WTC11 (cell line): ENCODE measurements at regions not wholly inside any gene's neighbourhood (a gene's known extent, or its start where the extent isn't known, plus 50 kb on each side); places are given as distances from the start of the nearest gene placed in this dataset.

ENCODE experiments used
- ATAC-seq: fragments of 200-7000 bp; cut with Tn5 transposase; 2 replicates; pipeline ENCODE4 v1.10.0; 2021; ENCODE audit warnings: mild to moderate bottlenecking, moderate library complexity
- CTCF ChIA-PET: fragments of 300-600 bp; sonication (Branson Sonifier 250); formaldehyde crosslinking; loops from one replicate; lab custom pipeline; 2021; ENCODE audit warnings: antibody characterized with exemption; lab: Charles Lee
- POLR2A ChIA-PET: fragments of 350-600 bp; sonication (Branson Sonifier 250); formaldehyde crosslinking; loops from one replicate; lab custom pipeline; 2021; ENCODE audit warnings: antibody characterized with exemption; lab: Charles Lee
- DNase-seq: peaks from one replicate; pipeline ENCODE4 v3.0.0; 2021; ENCODE audit warnings: low spot score
- H3K27ac Mint-ChIP-seq: 2 replicates; pipeline ENCODE4 v1.8.0; 2021; ENCODE audit warnings: mixed read lengths
- H3K27me3 Mint-ChIP-seq: 2 replicates; pipeline ENCODE4 v1.8.0; 2021; ENCODE audit warnings: low read depth, mild to moderate bottlenecking, moderate library complexity, mixed read lengths
- H3K36me3 Mint-ChIP-seq: 2 replicates; pipeline ENCODE4 v1.8.0; 2021; ENCODE audit warnings: mixed read lengths
- H3K4me1 Mint-ChIP-seq: 2 replicates; pipeline ENCODE4 v1.8.0; 2022; ENCODE audit warnings: mixed read lengths
- H3K4me3 Mint-ChIP-seq: 2 replicates; pipeline ENCODE4 v1.8.0; 2021; ENCODE audit warnings: mild to moderate bottlenecking, moderate library complexity, mixed read lengths
- H3K9me3 Mint-ChIP-seq: 2 replicates; pipeline ENCODE4 v1.8.0; 2021; ENCODE audit warnings: mixed read lengths
- ATF3 ChIP-seq: sonication (generic); formaldehyde crosslinking; conservative IDR thresholded peaks from 2 replicates; pipeline ENCODE4 v1.8.1; 2022; ENCODE audit warnings: mild to moderate bottlenecking, missing genetic modification reagents
- CDX4 ChIP-seq: fragments of 250-450 bp; sonication (Bioruptor Pico); IDR thresholded peaks from 2 replicates; pipeline ENCODE4 v1.9.0; 2021; ENCODE audit warnings: moderate library complexity, mild to moderate bottlenecking, inconsistent platforms, borderline replicate concordance
- ELF4 ChIP-seq: sonication (generic); formaldehyde crosslinking; IDR thresholded peaks from 2 replicates; pipeline ENCODE4 v1.8.1; 2022; ENCODE audit warnings: low read depth, mild to moderate bottlenecking, moderate library complexity, missing genetic modification reagents
- MLX ChIP-seq: sonication (generic); formaldehyde crosslinking; IDR thresholded peaks from 2 replicates; pipeline ENCODE4 v1.8.1; 2023; ENCODE audit warnings: mild to moderate bottlenecking, missing genetic modification reagents, moderate library complexity
- OVOL2 ChIP-seq: fragments of 250-450 bp; sonication (Bioruptor Pico); IDR thresholded peaks from 2 replicates; pipeline ENCODE4 v1.9.0; 2021; ENCODE audit warnings: mild to moderate bottlenecking, borderline replicate concordance
- TP53 ChIP-seq: sonication (generic); formaldehyde crosslinking; IDR thresholded peaks from 2 replicates; pipeline ENCODE4 v1.8.1; 2023; ENCODE audit warnings: mild to moderate bottlenecking, missing genetic modification reagents
- ZBTB21 ChIP-seq: sonication (generic); formaldehyde crosslinking; IDR thresholded peaks from 2 replicates; pipeline ENCODE4 v1.8.1; 2023; ENCODE audit warnings: mild to moderate bottlenecking, missing genetic modification reagents, borderline replicate concordance
- TF ChIP-seq, protein P1 (sequence below): sonication (generic); formaldehyde crosslinking; IDR thresholded peaks from 2 replicates; pipeline ENCODE4 v1.8.1; 2022; ENCODE audit warnings: mild to moderate bottlenecking, moderate library complexity, missing genetic modification reagents
- TF ChIP-seq, protein P2 (sequence below): sonication (generic); formaldehyde crosslinking; IDR thresholded peaks from 2 replicates; pipeline ENCODE4 v1.8.1; 2022; ENCODE audit warnings: low read depth, missing genetic modification reagents, borderline replicate concordance
- TF ChIP-seq, protein P3 (sequence below): fragments of 250-450 bp; sonication (Bioruptor Pico); IDR thresholded peaks from 2 replicates; pipeline ENCODE4 v1.9.0; 2021; ENCODE audit warnings: mild to moderate bottlenecking, borderline replicate concordance
- TF ChIP-seq, protein P4 (sequence below): sonication (generic); formaldehyde crosslinking; IDR thresholded peaks from 2 replicates; pipeline ENCODE4 v1.8.1; 2023; ENCODE audit warnings: mild to moderate bottlenecking, missing genetic modification reagents, borderline replicate concordance
- TF ChIP-seq, protein P5 (sequence below): sonication (generic); formaldehyde crosslinking; IDR thresholded peaks from 2 replicates; pipeline ENCODE4 v1.8.0; 2022; ENCODE audit warnings: mild to moderate bottlenecking, missing genetic modification reagents
- TF ChIP-seq, protein P6 (sequence below): fragments of 250-450 bp; sonication (Bioruptor Pico); IDR thresholded peaks from 2 replicates; pipeline ENCODE4 v2.1.2; 2022; ENCODE audit warnings: mild to moderate bottlenecking, moderate library complexity

DNA sequence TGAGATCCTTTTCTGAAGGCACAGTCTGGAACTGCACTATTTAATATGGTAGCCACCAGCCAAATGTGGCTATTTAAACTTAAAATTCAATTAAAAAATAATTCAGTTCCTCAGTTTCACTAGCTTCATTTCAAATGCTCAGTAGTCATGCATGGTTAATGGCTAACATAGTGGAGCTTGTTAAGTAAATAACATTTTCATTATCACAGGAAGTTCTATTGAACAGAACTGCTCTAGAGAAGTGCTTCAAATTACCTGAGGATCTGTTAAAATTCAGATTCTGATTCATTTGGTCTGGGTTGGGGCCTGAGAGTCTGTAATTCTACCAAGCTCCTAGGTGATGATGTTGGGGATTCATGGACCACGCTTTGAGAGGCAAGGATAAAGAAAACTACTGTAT, 109.6 kb upstream of the THRB start (continued):
- TF ChIP-seq, protein P1, sequence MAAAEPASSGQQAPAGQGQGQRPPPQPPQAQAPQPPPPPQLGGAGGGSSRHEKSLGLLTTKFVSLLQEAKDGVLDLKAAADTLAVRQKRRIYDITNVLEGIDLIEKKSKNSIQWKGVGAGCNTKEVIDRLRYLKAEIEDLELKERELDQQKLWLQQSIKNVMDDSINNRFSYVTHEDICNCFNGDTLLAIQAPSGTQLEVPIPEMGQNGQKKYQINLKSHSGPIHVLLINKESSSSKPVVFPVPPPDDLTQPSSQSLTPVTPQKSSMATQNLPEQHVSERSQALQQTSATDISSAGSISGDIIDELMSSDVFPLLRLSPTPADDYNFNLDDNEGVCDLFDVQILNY (CRISPR knock-in tag): no peak
- TF ChIP-seq, protein P2, sequence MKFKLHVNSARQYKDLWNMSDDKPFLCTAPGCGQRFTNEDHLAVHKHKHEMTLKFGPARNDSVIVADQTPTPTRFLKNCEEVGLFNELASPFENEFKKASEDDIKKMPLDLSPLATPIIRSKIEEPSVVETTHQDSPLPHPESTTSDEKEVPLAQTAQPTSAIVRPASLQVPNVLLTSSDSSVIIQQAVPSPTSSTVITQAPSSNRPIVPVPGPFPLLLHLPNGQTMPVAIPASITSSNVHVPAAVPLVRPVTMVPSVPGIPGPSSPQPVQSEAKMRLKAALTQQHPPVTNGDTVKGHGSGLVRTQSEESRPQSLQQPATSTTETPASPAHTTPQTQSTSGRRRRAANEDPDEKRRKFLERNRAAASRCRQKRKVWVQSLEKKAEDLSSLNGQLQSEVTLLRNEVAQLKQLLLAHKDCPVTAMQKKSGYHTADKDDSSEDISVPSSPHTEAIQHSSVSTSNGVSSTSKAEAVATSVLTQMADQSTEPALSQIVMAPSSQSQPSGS (CRISPR knock-in tag): no peak
- TF ChIP-seq, protein P3, sequence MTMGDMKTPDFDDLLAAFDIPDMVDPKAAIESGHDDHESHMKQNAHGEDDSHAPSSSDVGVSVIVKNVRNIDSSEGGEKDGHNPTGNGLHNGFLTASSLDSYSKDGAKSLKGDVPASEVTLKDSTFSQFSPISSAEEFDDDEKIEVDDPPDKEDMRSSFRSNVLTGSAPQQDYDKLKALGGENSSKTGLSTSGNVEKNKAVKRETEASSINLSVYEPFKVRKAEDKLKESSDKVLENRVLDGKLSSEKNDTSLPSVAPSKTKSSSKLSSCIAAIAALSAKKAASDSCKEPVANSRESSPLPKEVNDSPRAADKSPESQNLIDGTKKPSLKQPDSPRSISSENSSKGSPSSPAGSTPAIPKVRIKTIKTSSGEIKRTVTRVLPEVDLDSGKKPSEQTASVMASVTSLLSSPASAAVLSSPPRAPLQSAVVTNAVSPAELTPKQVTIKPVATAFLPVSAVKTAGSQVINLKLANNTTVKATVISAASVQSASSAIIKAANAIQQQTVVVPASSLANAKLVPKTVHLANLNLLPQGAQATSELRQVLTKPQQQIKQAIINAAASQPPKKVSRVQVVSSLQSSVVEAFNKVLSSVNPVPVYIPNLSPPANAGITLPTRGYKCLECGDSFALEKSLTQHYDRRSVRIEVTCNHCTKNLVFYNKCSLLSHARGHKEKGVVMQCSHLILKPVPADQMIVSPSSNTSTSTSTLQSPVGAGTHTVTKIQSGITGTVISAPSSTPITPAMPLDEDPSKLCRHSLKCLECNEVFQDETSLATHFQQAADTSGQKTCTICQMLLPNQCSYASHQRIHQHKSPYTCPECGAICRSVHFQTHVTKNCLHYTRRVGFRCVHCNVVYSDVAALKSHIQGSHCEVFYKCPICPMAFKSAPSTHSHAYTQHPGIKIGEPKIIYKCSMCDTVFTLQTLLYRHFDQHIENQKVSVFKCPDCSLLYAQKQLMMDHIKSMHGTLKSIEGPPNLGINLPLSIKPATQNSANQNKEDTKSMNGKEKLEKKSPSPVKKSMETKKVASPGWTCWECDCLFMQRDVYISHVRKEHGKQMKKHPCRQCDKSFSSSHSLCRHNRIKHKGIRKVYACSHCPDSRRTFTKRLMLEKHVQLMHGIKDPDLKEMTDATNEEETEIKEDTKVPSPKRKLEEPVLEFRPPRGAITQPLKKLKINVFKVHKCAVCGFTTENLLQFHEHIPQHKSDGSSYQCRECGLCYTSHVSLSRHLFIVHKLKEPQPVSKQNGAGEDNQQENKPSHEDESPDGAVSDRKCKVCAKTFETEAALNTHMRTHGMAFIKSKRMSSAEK: no peak
- TF ChIP-seq, protein P4, sequence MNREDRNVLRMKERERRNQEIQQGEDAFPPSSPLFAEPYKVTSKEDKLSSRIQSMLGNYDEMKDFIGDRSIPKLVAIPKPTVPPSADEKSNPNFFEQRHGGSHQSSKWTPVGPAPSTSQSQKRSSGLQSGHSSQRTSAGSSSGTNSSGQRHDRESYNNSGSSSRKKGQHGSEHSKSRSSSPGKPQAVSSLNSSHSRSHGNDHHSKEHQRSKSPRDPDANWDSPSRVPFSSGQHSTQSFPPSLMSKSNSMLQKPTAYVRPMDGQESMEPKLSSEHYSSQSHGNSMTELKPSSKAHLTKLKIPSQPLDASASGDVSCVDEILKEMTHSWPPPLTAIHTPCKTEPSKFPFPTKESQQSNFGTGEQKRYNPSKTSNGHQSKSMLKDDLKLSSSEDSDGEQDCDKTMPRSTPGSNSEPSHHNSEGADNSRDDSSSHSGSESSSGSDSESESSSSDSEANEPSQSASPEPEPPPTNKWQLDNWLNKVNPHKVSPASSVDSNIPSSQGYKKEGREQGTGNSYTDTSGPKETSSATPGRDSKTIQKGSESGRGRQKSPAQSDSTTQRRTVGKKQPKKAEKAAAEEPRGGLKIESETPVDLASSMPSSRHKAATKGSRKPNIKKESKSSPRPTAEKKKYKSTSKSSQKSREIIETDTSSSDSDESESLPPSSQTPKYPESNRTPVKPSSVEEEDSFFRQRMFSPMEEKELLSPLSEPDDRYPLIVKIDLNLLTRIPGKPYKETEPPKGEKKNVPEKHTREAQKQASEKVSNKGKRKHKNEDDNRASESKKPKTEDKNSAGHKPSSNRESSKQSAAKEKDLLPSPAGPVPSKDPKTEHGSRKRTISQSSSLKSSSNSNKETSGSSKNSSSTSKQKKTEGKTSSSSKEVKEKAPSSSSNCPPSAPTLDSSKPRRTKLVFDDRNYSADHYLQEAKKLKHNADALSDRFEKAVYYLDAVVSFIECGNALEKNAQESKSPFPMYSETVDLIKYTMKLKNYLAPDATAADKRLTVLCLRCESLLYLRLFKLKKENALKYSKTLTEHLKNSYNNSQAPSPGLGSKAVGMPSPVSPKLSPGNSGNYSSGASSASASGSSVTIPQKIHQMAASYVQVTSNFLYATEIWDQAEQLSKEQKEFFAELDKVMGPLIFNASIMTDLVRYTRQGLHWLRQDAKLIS (CRISPR knock-in tag): no peak
- TF ChIP-seq ELF4 (CRISPR knock-in tag): no peak
- TF ChIP-seq, protein P5, sequence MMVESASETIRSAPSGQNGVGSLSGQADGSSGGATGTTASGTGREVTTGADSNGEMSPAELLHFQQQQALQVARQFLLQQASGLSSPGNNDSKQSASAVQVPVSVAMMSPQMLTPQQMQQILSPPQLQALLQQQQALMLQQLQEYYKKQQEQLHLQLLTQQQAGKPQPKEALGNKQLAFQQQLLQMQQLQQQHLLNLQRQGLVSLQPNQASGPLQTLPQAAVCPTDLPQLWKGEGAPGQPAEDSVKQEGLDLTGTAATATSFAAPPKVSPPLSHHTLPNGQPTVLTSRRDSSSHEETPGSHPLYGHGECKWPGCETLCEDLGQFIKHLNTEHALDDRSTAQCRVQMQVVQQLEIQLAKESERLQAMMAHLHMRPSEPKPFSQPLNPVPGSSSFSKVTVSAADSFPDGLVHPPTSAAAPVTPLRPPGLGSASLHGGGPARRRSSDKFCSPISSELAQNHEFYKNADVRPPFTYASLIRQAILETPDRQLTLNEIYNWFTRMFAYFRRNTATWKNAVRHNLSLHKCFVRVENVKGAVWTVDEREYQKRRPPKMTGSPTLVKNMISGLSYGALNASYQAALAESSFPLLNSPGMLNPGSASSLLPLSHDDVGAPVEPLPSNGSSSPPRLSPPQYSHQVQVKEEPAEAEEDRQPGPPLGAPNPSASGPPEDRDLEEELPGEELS: no peak
- no peak for TF ChIP-seq MLX
- TF ChIP-seq ATF3 (CRISPR knock-in tag): no peak

DNA sequence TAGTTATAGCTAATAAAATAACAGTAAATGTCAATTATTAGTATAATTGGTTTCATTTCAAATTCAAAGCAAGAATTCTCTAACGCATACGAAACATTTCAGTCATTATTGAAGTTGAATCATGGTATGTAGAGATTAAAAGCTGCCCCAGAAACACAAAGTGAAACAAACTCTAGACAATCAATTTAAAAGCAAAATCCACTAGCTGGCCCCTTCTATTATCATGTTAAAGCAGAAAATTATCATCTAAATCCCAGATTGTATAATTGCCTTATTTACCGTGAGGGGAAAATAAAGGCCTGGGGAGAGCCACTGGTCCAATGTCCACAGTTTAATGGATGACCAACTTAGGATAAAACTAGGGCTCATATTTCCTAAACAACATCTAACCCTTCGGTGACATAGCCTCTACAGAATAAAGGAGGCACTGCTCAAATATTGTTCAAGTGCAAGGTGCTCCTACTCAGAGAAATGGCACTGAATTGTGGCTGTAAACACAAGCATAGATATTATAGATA, 110.9 kb upstream of the THRB start:
- DNase-seq (no peak), ATAC-seq (no peak; the same call in 1 of the 2 replicates)
- peaks cover 20% of the 10 kb centered on the region for H3K4me1 Mint-ChIP-seq
- no peak overlapping the region for H3K27ac Mint-ChIP-seq
- 0 out of 2 replicates have a peak, but pooled peaks cover 3% of the 10 kb centered on the region for H3K36me3 Mint-ChIP-seq
- POLR2A ChIA-PET: no interaction called here
- peaks cover 4% of the 10 kb centered on the region for H3K9me3 Mint-ChIP-seq
- CTCF ChIA-PET: no interaction called here
- no peak overlapping the region for H3K4me3 Mint-ChIP-seq
- no peaks in the 10 kb centered on the region for H3K27me3 Mint-ChIP-seq
- TF ChIP-seq, protein P3: no peak
- TF ChIP-seq CDX4 (CRISPR knock-in tag) (no peak), ZBTB21 (CRISPR knock-in tag) (no peak), TP53 (no peak), OVOL2 (CRISPR knock-in tag) (no peak)
- TF ChIP-seq, protein P6, sequence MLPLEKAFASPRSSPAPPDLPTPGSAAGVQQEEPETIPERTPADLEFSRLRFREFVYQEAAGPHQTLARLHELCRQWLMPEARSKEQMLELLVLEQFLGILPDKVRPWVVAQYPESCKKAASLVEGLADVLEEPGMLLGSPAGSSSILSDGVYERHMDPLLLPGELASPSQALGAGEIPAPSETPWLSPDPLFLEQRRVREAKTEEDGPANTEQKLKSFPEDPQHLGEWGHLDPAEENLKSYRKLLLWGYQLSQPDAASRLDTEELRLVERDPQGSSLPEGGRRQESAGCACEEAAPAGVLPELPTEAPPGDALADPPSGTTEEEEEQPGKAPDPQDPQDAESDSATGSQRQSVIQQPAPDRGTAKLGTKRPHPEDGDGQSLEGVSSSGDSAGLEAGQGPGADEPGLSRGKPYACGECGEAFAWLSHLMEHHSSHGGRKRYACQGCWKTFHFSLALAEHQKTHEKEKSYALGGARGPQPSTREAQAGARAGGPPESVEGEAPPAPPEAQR (CRISPR knock-in tag): no peak
